COLO829 (cell line): ENCODE measurements at regions not wholly inside any gene's neighbourhood (a gene's known extent, or its start where the extent isn't known, plus 50 kb on each side); places are given as distances from the start of the nearest gene placed in this dataset.

Experiments used
- DNase-seq: peaks from one replicate; pipeline ENCODE4 v3.0.0; 2012; ENCODE audit warnings: low spot score

GRCh38 chr7:22563032-22563501, 63.1 kb upstream of the STEAP1B start:
- no peak for DNase-seq

DNA sequence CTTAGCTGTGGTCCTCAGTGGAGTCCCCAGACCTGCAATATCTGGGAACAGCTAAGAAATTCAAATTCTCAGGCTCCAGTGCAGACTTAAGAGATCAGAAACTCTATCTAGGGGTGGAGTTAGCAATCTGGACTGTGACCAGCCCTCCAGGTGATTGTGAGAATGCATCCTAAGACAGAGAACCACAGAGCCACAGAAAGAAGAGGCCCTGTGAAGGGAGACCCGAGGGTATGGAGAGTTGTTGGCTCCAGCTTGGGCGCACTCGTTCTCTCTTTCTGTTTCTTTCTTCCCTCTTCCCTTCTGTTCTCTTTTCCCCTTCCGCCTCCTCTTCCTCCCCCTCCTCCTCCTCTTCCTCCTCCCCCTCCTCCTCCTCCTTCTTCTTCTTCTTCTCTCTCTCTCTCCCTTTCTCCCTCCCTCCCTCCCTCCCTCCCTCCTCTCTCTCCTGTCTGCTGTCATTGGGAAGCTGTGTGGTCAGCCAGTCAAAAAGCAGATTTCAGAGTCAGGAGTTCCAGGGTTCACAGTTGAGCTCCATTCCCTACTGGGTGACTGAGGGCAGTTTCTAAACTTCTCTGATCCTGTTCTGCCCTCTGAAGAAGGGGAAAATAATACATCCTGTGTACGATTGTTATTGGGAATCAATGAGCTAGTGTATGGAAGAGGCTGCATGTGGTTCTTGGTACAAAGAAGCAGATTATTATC, 62.1 kb upstream of the STEAP1B start:
- DNase-seq = no peak

DNA sequence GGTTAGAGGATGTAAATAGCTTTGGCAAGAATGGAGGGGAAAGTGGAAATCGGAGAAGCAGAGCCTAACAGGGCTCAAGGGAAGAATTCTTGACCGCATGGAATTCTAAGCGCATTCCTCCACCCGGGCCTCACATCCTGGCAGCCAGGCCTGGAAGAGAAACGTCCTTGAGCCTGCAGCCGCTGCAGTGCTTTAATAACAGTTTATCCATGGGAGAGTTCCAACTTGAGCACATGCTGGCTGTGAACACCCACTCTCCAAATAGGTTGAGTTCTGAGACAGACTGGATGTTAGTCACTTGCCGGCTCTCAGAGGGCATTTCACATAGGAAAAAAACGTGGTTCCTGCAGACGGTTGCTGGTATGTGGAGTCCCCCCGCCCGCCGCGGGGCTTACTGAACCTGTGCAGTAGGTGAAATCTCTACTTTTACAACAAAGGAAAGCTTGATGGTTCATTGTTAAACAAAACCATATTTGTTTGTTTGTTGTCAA, 61.4 kb upstream of the STEAP1B start:
- DNase-seq = peak; percentile 91

DNA sequence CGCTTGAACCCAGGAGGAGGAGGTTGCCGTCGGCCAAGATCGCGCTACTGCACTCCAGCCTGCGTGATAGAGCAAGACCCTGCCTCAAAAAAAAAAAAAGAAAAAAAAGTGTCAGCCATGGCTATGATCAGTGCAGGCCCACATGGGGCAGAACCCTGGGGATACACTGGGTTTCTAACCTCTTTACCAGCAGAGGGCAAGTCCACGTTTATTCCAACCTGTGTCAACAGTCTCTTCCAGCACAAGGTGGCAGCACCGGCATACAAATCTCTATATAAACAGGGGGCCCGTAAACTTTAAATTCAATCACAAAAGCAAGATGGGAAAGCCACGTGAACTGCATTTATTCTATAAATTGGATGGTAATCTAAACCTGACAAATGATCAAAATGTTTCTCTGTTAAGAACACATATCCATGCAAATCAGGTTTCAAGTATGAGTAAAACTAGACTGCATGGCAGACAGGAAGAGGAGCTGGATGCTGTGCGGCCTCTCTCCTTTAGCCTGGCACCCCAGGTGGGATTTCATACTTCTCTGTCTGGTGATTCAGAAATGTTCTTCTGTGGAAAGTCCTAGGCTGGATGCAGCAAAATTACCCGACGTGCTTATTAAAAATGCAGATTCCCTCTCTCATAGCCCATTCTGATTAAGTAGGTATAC, 60.0 kb upstream of the STEAP1B start:
- peak; percentile 92 for DNase-seq

GRCh38 chr7:22557167-22557566, 57.2 kb upstream of the STEAP1B start:
- DNase-seq = no peak

DNA sequence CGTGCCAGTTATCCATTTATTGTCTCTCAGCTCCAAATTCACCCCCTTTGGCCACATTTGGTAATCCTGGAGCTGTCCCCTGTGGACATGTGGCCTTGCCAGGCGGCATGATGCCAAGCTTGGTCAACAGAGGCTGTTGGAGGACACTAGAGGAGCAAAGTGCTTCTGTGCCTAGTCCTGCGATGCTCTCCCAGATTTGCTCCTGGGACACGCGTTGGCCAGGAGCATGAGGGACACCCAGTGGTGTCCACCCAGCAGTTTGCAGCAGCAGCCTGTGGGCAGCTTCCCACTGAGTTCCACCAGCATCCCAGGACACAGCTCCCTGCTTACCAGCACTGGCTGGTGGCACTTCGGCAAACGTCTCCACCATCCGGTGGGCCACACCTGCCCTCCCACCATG, 55.5 kb upstream of the STEAP1B start:
- DNase-seq = no peak

- DNase-seq = no peak
Measured at GRCh38 chr7:22554184-22554583, 54.2 kb upstream of the STEAP1B start.

DNA sequence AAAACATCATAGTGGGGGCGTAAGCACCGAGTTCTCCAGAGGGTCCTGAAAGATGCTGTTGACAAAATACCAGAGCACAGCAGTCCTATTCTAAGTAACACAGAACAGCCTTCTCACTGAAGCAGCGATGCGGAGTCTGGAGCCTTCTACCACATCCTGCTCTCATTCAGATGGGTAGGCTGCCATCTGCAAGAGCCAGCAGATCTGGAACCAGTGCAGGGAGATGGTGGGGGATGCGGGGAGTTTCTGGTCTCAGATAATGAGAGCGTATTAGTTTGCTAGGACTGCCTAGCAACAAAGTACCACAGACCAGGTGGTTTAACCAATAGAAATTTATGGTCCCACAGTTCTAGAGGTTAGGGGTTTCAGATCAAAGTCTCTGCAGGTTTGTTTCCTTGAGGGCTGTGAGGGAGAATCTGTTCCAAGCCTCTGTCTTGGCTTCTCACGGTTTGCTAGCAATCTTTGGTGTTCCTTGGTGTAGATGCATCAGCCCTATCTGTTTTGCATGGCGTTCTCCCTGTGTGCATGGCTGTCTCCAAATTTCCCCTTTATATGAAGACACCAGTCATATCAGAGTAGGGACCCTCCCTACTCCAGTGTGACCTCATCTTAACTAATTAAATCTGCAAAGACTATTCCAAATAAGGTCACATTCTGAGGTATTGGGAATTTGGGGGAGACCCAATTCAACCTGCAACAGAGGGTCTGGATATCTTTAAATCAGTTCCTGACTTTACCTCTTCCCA, 52.0 kb upstream of the STEAP1B start:
- DNase-seq = no peak

- DNase-seq = no peak
Measured at GRCh38 chr7:22550514-22551030, 50.6 kb upstream of the STEAP1B start.

GRCh38 chr7:22549667-22550513, 49.9 kb upstream of the STEAP1B start:
- DNase-seq = no peak
